Brain microvascular endothelial cell (primary cell): ENCODE measurements at regions not wholly inside any gene's neighbourhood (a gene's known extent, or its start where the extent isn't known, plus 50 kb on each side); places are given as distances from the start of the nearest gene placed in this dataset.

ENCODE experiments used
- DNase-seq: peaks from one replicate; pipeline ENCODE4 v3.0.0-alpha.2; 2020
- H3K27ac ChIP-seq: fragments of 250-450 bp; sonication (Bioruptor Pico); 2 replicates; pipeline ENCODE4 v1.5.1; 2020; ENCODE audit warnings: mild to moderate bottlenecking, moderate library complexity
- H3K27me3 ChIP-seq: fragments of 250-450 bp; sonication (Bioruptor Pico); replicated peaks from 2 replicates; pipeline ENCODE4 v1.5.1; 2020; ENCODE audit warnings: mild to moderate bottlenecking
- H3K36me3 ChIP-seq: fragments of 250-450 bp; sonication (Bioruptor Pico); replicated peaks from 2 replicates; pipeline ENCODE4 v1.5.1; 2020; ENCODE audit warnings: mild to moderate bottlenecking
- H3K4me3 ChIP-seq: 2 replicates; pipeline ENCODE4 v1.5.1; 2011; ENCODE audit warnings: low read depth, mild to moderate bottlenecking, control low read depth, low read length, moderate library complexity
- CTCF ChIP-seq: IDR thresholded peaks from 2 replicates; pipeline ENCODE4 v1.5.1; 2011; ENCODE audit warnings: low read depth, mild to moderate bottlenecking, moderate library complexity, low read length, control low read depth, inconsistent platforms; ENCODE audit errors: missing control alignments
- in situ Hi-C: cut with HindIII; loops from 2 replicates; pipeline ENCODE4 v1.10.0; 2017; ENCODE audit warnings: low sequenced_read_pairs, low pct_ligation_motif_present

DNA sequence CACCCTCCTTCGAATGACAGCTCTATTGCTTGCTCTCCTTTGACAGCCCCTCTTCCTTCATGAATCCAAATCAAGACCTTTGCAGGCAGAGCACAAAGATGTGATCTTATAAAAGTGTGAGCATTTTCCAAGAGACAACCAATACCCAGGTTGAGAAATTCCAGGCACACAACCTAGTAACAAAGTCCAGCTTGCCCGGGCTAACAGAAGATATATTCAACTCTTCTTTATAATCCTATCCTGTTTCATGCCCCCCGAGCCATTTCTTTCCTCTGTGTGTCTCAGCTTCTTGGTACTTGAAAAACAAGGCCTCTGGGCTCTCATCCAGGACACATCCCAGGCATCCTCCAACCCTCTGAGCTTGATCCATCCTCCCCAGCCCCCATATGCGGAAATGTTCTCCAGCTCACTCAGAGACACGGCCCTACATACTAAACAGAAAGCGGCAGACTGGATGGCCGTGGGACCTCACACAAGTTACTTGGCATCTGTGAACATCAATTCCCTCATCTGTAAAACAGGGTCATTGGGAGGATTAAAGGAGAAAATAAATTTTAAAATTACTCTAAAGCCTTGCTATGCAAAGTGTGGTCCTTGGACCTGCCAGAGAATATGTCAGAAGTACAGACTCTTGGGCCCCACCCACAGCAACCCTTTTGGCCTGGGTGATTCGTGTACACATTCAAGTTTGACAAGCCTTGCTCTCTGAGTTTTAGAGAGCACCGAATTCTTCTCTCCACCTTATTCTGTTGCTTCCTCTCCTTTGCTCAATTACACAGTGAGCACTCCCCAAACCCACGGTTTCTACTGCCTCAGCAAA lies 627.0 kb downstream of the BCOR start:
- H3K4me3 ChIP-seq: no peak overlapping the region
- no peaks in the 10 kb centered on the region for H3K27me3 ChIP-seq
- H3K27ac ChIP-seq: no peak overlapping the region
- in situ Hi-C loops: no loop called here
- DNase-seq: peak; percentile 4
- no peak for TF ChIP-seq CTCF
- H3K36me3 ChIP-seq: no peaks in the 10 kb centered on the region

DNA sequence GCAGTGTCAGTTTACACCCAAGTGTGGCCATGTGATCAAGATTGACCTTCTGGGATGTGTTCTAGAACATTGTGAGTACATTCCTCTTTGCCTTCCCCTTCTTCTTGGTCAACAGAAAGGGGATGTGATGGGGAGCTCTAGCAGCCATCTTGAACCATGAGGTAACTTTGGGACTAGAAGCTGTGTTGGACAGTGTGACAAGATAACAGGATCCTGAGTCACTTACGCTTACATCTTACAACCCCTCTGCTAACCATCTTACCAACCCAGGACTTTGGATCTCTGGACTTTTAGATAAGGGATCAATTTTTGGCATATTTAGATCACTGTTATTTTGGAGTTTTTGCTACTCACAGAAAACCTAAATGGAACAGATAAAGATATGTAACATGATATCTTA lies 625.6 kb downstream of the BCOR start:
- no peak overlapping the region for H3K27ac ChIP-seq
- in situ Hi-C loops: no loop called here
- H3K4me3 ChIP-seq: no peak overlapping the region
- H3K36me3 ChIP-seq: no peaks in the 10 kb centered on the region
- TF ChIP-seq CTCF: no peak
- no peak for DNase-seq
- H3K27me3 ChIP-seq: no peaks in the 10 kb centered on the region

DNA sequence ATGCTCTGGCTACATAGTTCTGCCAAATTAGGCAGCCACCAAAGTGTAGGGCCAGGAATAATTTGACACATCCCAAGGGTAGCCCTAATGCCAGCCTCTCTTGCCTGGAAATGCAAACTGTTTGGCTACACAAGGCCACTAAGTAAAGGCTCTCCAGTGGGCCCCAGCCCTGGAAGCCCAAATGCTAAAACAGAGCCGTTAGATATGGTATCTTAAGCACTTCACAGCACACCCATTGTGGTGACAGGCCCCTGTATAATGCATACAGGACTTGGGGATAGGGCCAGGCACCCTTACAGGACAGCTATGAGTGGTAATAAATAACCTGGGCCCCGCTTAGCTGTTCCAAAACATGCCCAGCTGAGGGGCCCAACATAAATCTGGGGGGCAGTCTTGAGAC lies 623.9 kb downstream of the BCOR start:
- in situ Hi-C loops: no loop called here
- no peak for TF ChIP-seq CTCF
- Histone ChIP-seq H3K36me3 (no peaks in the 10 kb centered on the region), H3K27me3 (no peaks in the 10 kb centered on the region), H3K4me3 (no peak overlapping the region), H3K27ac (no peak overlapping the region)
- DNase-seq: no peak

- H3K4me3 ChIP-seq: no peak overlapping the region
- no peak for DNase-seq
- H3K27me3 ChIP-seq: no peaks in the 10 kb centered on the region
- no peak for TF ChIP-seq CTCF
- no peaks in the 10 kb centered on the region for H3K36me3 ChIP-seq
- in situ Hi-C loops: no loop called here
- H3K27ac ChIP-seq: no peak overlapping the region
Measured at GRCh38 chrX:39475372-39475771, 622.4 kb downstream of the BCOR start.

GRCh38 chrX:39476604-39477021 lies 621.1 kb downstream of the BCOR start:
- no peak for TF ChIP-seq CTCF
- Histone ChIP-seq H3K27me3 (no peaks in the 10 kb centered on the region), H3K27ac (no peak overlapping the region), H3K36me3 (no peaks in the 10 kb centered on the region), H3K4me3 (no peak overlapping the region)
- no peak for DNase-seq
- in situ Hi-C loops: no loop called here
